ENCODE measurements at regions not wholly inside any gene's neighbourhood (a gene's known extent, or its start where the extent isn't known, plus 50 kb on each side); places are given as distances from the start of the nearest gene placed in this dataset.

DNA sequence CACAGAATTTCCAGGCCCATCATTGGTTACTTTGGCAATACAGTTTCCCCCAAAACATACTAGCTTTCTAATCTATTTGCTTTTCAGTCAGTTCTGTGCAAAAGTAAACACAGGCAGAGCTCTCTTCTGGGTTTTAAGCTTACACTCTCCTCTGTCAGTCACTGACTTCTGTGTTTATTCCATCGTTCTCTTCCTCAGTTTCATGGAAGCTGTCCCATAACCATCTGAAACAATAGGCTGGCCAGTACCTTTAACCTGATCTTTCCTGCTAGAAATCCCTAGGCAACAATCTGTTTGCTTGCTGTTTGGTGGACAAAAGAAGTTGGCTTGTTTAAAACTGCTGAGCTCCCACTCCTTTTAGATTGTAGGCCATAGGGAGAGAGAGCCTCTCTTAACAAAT lies 431.5 kb downstream of the HACE1 start:
- intact Hi-C loops (cut with micrococcal nuclease) = no loop called here

DNA sequence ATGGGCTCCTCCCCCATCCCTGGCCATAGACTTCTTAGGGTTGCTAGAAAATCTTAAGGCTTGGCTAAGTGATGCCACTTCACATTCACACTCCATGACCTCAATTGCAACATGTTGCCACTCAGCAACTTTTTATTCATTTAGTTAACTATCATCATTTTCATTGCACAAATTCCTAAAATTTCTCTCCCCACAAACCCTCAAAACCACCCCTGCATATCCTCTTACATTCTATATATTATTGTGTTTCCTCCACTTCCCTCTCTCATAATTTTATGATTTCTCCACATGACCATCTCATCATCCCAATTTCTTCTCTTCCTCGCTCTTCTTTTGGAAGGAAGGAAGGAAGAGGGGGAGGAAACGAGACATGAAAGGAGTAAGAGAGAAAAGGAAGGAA lies 436.0 kb downstream of the HACE1 start:
- intact Hi-C loops (cut with micrococcal nuclease) = no loop called here

DNA sequence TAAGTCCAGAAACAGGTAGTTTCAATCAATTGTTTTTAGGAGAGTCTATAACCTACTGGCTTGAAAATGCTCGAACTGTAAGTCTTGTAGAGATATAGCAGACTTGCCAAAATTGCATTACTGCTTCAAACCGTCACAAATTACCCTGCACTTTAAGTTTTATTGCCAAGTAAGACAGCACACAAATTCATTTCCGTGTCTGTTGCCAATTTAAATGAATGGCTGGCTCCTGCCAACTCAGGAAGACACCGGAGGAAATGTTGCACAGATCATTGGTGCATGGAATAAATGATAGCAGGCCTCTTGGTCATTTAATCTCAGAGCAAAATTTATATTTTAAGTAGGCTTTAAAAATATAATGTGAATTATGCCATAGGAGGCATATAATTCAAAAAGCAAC lies 438.1 kb downstream of the HACE1 start:
- intact Hi-C loops (cut with micrococcal nuclease) = no loop called here

DNA sequence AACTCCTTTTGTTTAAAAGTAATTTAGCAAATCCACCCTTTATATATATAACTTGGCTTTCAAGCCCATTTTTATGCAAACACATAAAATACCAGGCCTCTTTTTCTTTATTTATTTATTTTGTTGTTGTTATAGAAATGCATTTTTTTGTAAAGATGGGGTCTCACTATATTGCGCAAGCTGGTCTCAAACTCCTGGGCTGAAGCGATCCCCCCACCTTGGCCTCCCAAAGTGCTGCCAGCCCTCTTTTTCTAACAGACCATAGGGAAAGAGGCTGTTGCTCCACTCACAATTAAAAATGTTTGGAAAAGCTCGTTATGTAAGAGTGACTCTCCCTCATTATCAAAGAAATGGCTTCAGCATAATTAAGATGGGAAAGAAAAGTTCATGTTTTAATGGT lies 440.9 kb downstream of the HACE1 start:
- intact Hi-C loops (cut with micrococcal nuclease) = no loop called here

DNA sequence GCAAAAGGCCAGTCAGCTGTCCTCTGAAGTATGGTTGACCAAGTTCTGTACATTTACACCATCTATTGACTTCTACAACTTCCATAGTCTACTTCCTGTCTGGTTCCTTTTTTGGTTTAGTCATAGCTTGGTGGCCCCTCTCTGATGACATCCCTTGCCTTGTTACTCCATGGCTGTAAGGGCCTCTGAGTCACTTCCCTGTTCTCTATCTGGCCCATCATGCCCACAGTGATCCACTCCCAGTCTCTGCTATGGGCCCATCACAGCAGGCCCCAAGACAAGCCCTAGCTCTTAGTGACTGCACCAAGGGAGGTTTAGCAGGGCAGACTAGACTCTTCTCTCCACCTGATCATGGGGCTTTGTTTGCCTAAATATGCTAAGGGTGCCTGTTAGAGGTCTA lies 441.6 kb downstream of the HACE1 start:
- intact Hi-C loops (cut with micrococcal nuclease) = no loop called here

DNA sequence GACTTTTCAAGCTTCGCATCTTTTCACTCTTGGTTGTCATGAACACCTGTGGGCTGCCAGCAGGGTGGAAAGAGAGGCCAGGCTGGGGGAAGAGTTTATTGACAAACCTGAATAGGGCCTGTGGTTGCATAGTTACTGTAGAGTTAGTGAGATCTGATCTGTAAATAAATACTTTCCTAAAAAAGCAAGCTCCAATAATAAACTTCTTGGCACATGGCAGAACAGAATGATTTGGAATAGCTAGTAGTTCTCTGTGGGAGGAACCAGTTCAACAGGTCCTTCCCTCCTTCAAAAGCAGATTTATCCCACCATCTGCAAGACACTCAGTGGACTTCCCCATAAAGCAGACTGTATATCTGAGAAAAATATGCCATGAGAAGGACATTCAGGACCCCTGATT lies 445.0 kb downstream of the HACE1 start:
- intact Hi-C loops (cut with micrococcal nuclease) = no loop called here

DNA sequence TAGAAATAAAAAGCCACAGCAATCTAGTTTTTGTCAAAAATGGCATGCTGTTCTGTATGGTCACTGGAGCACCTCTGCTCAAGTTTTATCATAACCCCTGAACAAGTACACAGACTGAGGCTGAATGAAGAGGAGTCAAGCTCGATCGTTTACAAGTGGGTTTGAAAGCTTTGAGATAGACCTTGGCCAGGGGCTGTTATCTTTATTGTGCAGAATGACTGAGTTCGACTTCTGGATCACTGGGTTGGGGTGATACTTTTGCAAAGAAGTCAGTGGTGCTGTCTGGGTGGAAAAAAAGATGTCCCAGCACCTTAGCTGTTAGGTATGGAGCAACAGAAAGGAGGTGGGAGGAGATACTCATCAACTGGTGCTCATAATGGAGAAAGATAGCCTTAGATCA lies 446.0 kb downstream of the HACE1 start:
- intact Hi-C loops (cut with micrococcal nuclease) = no loop called here

DNA sequence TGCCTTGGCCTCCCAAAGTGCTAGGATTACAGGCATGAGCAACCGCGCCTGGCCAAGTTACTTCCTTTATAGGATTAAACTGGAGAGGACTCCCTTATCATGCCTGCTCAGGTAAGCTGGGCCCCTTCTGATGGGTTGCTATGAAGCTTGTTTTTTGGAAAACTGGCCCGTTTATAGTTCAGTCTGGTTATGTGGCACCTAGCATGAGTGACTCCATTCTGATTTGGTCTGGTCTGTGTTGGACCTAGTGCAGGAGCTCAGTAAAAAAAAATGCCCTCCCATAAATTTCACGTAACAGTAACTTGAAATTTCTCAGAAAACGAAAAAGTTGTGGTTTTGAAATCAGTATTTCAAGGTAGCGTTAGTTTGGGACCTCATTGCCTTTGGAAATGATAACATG lies 448.4 kb downstream of the HACE1 start:
- intact Hi-C loops (cut with micrococcal nuclease) = no loop called here

DNA sequence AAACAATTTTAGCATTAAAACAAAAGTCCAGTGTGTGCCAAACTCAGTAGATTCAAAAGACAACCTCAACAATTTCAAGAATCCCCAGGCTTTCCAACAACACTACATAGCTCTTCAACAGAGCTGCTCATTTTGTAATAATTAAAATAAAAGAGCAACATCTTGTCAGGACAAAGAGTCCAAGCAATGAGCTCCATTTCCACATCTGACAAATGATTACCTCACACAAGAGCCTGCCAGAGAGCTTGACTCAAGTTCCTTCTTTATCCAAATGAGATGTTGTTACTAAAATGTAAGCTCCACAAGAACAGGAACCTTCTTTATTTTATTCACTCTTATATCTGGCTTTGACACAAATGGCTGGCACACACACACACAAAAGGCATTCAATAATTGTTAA lies 449.8 kb downstream of the HACE1 start:
- intact Hi-C loops (cut with micrococcal nuclease) = no loop called here

DNA sequence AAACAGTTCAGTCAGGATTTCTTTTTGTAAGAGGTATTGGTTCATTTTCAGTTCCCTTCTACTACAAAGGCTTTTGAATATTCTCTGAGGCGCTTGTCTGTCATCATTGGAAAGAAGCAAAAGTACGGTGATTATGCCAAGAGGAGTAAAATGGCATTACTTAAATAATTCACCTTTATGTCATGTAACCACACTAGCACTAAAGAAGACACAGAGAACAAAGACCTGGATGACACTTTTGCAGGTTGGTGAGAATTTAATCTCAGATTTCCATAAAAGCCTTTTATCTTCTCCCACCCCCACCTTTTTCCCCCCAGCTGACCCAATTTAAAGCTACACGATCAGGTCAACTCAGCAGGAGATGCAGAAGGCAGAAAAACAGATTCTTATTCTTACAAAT lies 451.8 kb downstream of the HACE1 start:
- intact Hi-C loops (cut with micrococcal nuclease) = no loop called here

DNA sequence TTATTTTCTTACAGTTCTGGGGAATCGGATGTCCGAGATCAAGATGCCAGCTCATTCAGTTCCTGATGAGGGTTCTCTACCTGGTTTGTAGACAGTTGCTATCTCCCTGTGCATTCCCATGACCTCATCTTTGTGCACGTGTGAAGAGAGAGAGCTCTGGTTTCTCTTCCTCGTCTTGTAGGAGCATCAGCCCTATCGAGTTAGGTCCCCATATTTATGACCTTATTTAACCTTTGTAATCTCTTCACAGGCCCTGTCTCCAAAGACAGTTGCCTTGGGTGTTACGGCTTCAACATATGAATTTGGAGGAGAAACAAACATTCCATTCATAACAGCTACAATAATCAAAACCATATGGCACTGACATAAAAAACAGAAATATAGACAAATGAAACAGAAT lies 455.3 kb downstream of the HACE1 start:
- intact Hi-C loops (cut with micrococcal nuclease) = no loop called here

DNA sequence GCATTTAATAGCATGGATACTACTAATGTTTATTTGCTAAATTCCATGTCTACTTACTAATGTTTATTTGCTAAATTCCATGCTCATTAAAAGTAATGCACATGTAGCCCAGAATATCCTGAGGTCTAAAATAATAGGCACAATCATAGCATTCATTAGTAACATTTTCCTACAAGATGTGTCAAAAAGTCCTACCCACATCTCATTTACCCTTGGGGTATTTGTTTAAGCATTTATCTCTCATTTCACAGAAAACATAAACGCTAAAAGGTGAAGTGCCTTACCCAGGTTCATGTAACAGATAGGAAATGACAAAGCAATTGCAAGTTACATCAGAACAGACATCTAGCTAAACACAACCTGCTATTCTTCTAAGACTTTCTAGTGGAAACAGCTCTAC lies 457.1 kb downstream of the HACE1 start:
- intact Hi-C loops (cut with micrococcal nuclease) = no loop called here

DNA sequence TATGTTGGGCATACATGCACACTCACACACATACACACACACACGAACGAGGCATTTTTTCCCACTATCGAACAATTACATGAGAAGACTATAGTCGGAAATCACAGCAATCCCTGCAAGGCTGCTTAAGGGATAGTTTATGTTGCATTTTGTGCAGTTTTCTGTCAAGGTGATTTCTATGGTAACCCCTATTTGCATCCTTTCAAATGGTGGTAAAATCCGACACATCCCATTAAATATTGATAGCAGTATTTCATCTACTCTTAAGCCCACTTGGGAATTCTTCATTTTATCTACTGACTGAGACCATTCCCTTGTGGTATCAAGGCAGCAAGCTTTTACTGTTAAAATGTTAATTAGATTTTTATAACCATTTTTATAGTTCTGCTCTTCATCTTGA lies 457.8 kb downstream of the HACE1 start:
- intact Hi-C loops (cut with micrococcal nuclease) = no loop called here

DNA sequence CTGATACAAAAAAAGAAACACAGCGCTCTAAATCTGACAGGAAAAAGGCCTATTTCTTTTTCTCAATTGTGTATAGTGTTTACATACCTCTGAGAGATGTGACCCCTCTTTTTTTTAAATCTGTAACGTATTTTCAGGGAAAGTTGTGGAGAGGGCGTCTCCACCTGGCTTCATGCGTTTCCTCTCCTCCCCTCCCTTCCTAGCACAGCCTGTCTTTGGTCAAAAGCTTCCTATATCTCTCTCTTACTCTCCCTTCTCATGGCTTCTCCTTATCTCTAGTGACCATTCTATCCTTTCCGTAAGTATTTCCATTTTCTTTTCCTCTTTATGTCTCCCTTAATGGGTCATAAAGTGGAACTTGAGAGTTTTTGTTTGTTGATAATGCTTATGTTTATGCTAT lies 458.9 kb downstream of the HACE1 start:
- intact Hi-C loops (cut with micrococcal nuclease) = no loop called here

DNA sequence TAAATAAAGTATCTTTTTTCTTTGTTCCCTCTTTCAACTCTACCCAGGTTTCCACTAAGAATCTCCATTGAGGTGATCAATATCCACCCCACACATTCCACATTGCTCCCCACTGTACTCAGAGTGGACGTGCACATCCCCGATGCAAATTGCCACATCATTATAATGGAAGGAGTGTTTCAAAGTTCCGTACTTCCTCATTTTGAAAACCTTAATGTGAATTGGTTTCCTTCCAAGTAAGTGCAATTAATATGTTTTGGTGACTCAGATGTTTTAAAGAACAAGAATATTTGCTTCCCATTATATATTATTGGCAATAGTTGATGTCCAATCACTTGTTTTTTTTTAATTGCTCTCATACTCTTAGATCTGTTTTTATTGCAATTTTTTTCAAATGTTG lies 463.6 kb downstream of the HACE1 start:
- intact Hi-C loops (cut with micrococcal nuclease) = no loop called here

DNA sequence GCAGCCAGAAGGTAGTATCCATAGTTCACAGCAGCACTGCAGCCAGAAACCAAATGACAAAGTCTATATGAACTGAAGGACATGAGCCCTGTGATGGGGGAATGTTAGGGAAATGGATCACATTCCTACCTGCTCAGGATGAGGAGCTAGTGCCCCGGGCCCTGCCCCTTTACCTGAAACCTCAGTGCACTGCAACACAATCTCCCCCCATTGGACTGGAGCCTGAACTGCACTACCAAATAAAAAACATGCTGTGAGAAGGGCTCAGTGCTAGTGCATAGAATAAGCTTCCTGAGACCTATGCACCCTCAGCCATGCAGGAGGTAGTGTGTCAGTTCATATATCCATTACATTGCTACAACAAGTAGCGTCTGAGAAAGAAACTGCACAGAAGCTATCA lies 477.8 kb downstream of the HACE1 start:
- intact Hi-C loops (cut with micrococcal nuclease) = no loop called here

DNA sequence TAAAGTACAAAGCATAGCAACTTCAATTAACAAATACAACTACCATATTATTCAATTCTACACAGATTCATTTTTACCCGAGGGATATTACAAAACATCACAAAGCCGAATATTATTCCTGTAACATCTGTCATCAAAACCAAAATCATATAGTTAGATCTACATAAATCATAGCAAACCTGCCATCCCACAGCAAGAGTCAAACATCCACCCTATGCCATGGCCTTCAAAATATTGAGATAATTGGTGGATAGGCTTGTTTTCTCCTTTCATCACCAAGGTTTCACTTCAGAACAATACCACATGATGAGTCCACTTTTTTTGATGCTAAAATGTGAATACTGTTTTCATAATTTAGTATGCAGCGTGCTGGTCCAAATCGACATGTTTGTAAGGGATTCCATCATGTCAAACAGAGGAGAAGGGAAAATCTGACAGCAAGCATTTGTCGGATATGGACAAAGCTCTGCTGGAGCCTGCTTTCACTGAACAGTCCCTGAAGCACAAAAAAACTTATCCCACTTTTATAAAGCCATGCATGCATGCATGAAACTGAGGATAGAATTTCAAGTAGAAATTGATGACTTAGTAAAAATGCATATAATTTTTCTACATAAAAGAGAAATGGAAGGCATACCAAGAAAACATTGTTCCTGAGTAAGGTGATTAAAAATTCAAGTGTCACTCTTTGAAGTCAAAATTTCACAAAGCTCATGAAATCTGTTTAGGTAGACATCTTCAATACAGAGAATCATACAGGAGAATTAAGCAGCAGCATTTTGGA lies 494.1 kb downstream of the HACE1 start:
- intact Hi-C loops (cut with micrococcal nuclease) = no loop called here

DNA sequence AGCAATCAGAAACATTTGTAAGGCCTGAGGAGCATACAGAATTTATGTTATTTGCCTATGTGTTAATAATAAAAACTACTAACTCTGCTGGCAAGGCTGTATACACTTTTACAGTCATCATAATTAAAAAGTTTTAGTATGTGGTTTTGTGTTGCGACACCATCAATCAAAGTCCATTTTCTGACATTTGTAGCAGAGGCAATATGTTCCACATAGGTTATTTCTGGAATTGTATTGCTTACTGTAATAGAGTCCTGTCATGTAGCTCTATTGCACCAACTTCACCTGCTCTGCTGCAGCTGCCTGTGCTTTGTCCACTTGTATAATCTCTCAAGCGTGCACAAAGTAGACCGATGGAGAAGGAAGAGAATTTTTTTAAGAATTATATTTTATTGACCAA lies 501.8 kb downstream of the HACE1 start:
- intact Hi-C loops (cut with micrococcal nuclease) = no loop called here

DNA sequence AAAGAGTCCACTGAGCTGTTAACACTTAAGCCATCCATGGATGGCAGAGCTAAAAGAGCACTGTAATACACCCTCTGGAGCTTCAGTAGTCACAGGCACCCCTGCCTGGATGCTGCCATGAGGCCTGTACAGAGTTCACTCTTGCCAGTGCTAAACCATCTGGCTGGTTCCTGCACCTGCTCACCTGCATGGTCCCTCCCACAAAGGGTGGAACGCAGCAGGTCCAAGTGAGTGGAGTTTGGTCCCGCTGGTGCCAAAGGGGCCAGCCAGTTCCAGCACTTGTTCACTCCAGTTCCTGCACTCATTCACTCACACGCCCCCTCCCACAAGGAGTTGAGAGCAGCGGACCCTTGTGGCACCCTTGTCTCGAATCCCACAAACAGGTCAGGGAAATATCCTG lies 503.5 kb downstream of the HACE1 start:
- intact Hi-C loops (cut with micrococcal nuclease) = no loop called here

DNA sequence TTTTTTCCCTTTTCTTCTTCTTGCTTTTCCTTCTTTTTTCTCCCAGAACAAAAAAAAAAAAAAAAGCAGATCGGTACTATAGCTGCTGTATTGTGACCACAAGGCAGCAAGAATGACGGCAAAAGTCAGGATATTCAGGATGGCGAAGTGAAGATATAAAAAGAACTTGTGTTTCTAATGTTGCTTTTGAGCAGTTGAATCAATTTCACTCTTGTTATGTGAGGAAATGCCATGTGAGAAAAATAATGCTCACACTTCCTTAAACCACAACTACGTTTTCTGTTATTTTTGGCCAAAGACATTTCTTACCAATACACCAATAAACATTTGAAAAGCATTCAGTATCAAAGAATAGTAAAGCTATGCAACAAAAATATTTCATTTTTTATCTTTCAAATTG lies 510.5 kb downstream of the HACE1 start:
- intact Hi-C loops (cut with micrococcal nuclease) = no loop called here

DNA sequence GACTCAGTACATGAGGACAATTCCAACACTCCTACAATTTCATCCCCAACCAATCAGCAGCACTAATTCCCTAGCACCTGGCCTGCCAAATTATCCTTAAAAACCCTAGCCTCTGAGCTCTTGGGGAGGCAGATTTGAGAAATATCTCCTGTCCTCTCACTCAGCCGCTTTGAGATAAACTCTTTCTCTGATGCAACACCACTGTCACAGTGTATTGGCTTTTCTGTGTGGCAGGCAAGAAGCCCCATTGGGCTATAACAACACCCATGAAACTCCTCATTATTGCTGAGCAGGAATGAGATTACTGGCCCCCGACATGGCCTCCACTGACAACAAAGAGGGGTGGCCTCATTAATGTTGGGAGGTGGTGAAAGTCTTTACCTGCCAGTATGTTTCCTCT lies 515.5 kb downstream of the HACE1 start:
- intact Hi-C loops (cut with micrococcal nuclease) = no loop called here

DNA sequence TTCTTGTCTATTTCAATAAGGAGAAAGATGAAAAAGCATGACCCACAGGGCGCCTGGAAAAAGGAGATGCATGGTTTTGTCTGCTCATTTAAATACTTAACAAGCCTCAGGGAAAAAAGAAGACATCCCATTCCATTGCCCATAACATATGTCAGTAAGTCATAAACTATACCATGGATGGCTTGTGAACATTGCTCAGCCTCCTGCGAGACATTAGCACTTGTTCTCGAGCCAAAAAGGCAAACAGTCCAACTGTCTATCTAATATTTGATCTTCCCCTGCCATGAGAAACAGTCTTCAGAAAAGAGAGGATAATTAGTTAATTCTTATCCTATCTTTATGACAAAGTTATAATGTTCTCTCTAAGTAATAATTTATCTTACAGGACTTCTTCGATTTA lies 527.4 kb downstream of the HACE1 start:
- intact Hi-C loops (cut with micrococcal nuclease) = no loop called here

DNA sequence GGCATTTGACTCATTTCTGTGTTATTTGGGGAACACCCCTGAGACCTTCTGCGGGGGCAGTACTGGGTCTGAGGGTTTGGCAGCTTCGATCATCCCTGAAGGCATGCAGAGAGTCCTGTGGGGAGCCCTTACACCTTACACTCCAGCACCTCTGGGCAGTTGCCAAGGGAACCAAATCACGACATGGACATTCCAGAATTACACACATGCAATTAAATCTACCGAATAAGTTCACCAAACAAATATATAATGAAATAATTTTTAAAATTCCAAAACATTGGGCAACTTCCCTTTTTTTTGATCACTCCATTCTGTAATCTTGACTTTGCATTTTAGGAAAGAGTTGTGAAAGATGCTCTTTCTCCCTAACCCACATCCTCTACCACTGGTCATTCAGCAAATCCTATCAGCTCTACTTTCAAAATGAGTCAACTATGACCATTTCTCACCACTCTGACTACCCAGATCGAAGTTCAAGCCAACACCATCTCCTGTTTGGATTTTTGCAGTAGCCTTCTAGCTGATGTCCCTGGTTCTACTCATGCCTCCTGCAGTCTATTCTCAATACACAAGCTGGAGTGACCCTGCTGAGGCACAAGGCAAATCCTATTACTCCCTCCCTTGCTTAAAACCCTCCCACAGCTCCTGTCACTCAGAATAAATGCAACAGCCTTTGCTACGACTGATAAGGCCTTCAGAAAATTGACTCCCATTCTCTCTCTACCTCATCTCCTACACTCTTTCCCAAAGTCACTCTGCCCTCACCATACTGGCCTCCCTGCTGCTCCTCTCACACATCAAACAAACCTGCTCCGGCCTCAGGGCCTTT lies 533.3 kb downstream of the HACE1 start:
- intact Hi-C loops (cut with micrococcal nuclease) = no loop called here
